ENCODE measurements at regions not wholly inside any gene's neighbourhood (a gene's known extent, or its start where the extent isn't known, plus 50 kb on each side); places are given as distances from the start of the nearest gene placed in this dataset.

DNA sequence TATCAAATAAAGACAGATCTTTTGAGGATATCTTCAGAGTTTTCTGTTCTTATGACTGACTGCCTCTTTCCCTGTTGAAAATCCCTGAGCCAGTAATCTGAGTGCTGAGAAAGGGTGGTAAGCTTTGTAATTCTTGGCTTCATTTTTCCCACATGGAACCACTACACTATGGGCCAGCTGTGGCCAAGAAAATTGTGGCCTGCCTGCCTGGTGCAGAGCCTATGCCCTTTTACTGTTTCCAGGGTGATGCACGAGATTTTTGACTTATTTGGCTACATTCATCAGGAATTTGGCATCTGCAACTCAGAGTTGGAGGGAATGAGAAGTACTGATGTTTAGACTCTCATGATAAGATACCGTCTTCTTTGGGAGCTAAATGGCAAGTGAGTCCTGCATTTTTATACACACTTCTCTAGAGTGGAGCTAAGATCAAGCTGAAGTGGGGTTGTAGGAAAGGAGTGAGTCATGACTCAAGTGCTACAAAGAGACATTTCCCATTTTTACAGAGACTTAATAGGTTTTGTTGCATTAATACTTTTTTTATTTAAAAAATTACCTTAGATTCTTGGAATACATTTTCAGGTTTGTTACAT, 328.2 kb upstream of the CDH7 start:
- Histone ChIP-seq H3K36me3 (ENCODE audit: control insufficient read depth, insufficient read depth, low read length) (no peaks in the 10 kb centered on the region), H3K9ac (ENCODE audit: insufficient read depth in 1 of 2, low read depth in 2 of 2, low read length in 2 of 2) (no peak overlapping the region), H3K4me3 (no peak overlapping the region), H4K20me1 (replicated peaks; ENCODE audit: control insufficient read depth, insufficient read depth, low read length) (no peaks in the 10 kb centered on the region), H3K4me1 (replicated peaks in 1 of 2; ENCODE audit: control insufficient read depth in 2 of 2, insufficient read depth in 2 of 2, low read length in 2 of 2) (no peaks in the 10 kb centered on the region), H3K79me2 (ENCODE audit: control insufficient read depth, insufficient read depth, low read length) (no peaks in the 10 kb centered on the region), H3K4me2 (ENCODE audit: insufficient read depth, low read length) (no peak overlapping the region), H3K27ac (ENCODE audit: extremely low read depth, low read depth, low read length) (no peak overlapping the region), H3K27me3 (ENCODE audit: control insufficient read depth in 2 of 2, insufficient read depth in 2 of 2, low read length in 2 of 2) (no peaks in the 10 kb centered on the region), H2AFZ (ENCODE audit: low read depth, low read length) (no peak overlapping the region), H3K9me1 (ENCODE audit: control insufficient read depth, insufficient read depth, low read length) (no peaks in the 10 kb centered on the region), H3K9me3 (replicated peaks; ENCODE audit: control insufficient read depth, insufficient read depth, low read depth, low read length) (no peaks in the 10 kb centered on the region)
- no peak for FAIRE-seq
- no peak for ATAC-seq
- no peak for DNase-seq (ENCODE audit: extremely low read depth in 1 of 4, low spot score in 3 of 4)
- TF ChIP-seq RUNX1 (IDR thresholded peaks at IDR 0.05; ENCODE audit: low read depth), result no peak
- in situ Hi-C loops (cut with MboI), result no loop called here
- CTCF ChIA-PET (ENCODE audit: low intra/inter-chr PET ratio), result no interaction called here
- BruUV-seq (replicated peaks), result no TSS peak
- POLR2A ChIA-PET, result no interaction called here
- WGBS (ENCODE audit: insufficient coverage, low coverage, missing lambda C conversion rate), result 0% methylated on average over 1 of the region's 2 CpGs
- intact Hi-C loops (cut with micrococcal nuclease), result no loop called here

DNA sequence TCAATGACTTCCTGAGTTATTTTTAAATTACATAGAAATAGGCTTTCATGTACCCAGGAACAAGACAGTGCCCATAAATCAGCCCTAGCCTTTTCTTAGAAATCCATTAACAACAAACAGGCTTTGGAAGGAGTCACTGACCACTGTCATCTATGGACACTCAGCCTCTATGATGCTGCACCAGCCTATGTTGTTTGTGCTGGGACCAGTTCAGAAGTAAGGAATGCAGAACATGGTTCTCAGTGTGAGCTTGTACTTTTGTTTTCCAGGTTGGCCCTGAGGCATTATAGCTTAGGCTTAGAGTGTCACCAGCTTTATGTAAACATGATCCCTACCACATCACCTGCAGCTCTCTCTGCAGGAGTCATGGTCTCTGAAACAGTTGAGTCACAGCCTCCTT, 335.7 kb upstream of the CDH7 start:
- ChIA-PET CTCF (ENCODE audit: low intra/inter-chr PET ratio) (no interaction called here), POLR2A (no interaction called here)
- H2AFZ ChIP-seq (ENCODE audit: low read depth, low read length), result no peak overlapping the region
- BruUV-seq (replicated peaks), result no TSS peak
- no peaks in the 10 kb centered on the region for H3K79me2 ChIP-seq (ENCODE audit: control insufficient read depth, insufficient read depth, low read length)
- no peaks in the 10 kb centered on the region for H3K36me3 ChIP-seq (ENCODE audit: control insufficient read depth, insufficient read depth, low read length)
- FAIRE-seq (no peak), ATAC-seq (no peak), DNase-seq (ENCODE audit: extremely low read depth in 1 of 4, low spot score in 3 of 4) (no peak)
- no peak overlapping the region for H3K4me2 ChIP-seq (ENCODE audit: insufficient read depth, low read length)
- H3K27me3 ChIP-seq (ENCODE audit: control insufficient read depth in 2 of 2, insufficient read depth in 2 of 2, low read length in 2 of 2), result no peaks in the 10 kb centered on the region
- H4K20me1 ChIP-seq (replicated peaks; ENCODE audit: control insufficient read depth, insufficient read depth, low read length), result no peaks in the 10 kb centered on the region
- no peak overlapping the region for H3K4me3 ChIP-seq
- in situ Hi-C loops (cut with MboI) (no loop called here), intact Hi-C loops (cut with micrococcal nuclease) (no loop called here)
- H3K4me1 ChIP-seq (replicated peaks in 1 of 2; ENCODE audit: control insufficient read depth in 2 of 2, insufficient read depth in 2 of 2, low read length in 2 of 2), result no peaks in the 10 kb centered on the region
- no peaks in the 10 kb centered on the region for H3K9me1 ChIP-seq (ENCODE audit: control insufficient read depth, insufficient read depth, low read length)
- no peak overlapping the region for H3K27ac ChIP-seq (ENCODE audit: extremely low read depth, low read depth, low read length)
- no peaks in the 10 kb centered on the region for H3K9me3 ChIP-seq (replicated peaks; ENCODE audit: control insufficient read depth, insufficient read depth, low read depth, low read length)
- H3K9ac ChIP-seq (ENCODE audit: insufficient read depth in 1 of 2, low read depth in 2 of 2, low read length in 2 of 2), result no peak overlapping the region
- no peak for TF ChIP-seq ZBED1 (IDR thresholded peaks at IDR 0.05)
- TF ChIP-seq, protein P1, sequence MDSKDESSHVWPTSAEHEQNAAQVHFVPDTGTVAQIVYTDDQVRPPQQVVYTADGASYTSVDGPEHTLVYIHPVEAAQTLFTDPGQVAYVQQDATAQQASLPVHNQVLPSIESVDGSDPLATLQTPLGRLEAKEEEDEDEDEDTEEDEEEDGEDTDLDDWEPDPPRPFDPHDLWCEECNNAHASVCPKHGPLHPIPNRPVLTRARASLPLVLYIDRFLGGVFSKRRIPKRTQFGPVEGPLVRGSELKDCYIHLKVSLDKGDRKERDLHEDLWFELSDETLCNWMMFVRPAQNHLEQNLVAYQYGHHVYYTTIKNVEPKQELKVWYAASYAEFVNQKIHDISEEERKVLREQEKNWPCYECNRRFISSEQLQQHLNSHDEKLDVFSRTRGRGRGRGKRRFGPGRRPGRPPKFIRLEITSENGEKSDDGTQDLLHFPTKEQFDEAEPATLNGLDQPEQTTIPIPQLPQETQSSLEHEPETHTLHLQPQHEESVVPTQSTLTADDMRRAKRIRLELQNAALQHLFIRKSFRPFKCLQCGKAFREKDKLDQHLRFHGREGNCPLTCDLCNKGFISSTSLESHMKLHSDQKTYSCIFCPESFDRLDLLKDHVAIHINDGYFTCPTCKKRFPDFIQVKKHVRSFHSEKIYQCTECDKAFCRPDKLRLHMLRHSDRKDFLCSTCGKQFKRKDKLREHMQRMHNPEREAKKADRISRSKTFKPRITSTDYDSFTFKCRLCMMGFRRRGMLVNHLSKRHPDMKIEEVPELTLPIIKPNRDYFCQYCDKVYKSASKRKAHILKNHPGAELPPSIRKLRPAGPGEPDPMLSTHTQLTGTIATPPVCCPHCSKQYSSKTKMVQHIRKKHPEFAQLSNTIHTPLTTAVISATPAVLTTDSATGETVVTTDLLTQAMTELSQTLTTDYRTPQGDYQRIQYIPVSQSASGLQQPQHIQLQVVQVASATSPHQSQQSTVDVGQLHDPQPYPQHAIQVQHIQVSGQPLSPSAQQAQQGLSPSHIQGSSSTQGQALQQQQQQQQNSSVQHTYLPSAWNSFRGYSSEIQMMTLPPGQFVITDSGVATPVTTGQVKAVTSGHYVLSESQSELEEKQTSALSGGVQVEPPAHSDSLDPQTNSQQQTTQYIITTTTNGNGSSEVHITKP (IDR thresholded peaks at IDR 0.05; ENCODE audit: partially characterized antibody), result no peak
- TF ChIP-seq, protein P2, sequence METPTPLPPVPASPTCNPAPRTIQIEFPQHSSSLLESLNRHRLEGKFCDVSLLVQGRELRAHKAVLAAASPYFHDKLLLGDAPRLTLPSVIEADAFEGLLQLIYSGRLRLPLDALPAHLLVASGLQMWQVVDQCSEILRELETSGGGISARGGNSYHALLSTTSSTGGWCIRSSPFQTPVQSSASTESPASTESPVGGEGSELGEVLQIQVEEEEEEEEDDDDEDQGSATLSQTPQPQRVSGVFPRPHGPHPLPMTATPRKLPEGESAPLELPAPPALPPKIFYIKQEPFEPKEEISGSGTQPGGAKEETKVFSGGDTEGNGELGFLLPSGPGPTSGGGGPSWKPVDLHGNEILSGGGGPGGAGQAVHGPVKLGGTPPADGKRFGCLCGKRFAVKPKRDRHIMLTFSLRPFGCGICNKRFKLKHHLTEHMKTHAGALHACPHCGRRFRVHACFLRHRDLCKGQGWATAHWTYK (CRISPR knock-in tag; IDR thresholded peaks at IDR 0.05), result no peak
- TF ChIP-seq SRSF1 (IDR thresholded peaks at IDR 0.05; ENCODE audit: low read depth, low read length), result no peak
- no peak for TF ChIP-seq ZNF780A (CRISPR knock-in tag; IDR thresholded peaks at IDR 0.05)
- TF ChIP-seq MCM7 (IDR thresholded peaks at IDR 0.05), result no peak
- TF ChIP-seq HNRNPUL1 (IDR thresholded peaks at IDR 0.05; ENCODE audit: low read length), result no peak
- TF ChIP-seq, protein P3, sequence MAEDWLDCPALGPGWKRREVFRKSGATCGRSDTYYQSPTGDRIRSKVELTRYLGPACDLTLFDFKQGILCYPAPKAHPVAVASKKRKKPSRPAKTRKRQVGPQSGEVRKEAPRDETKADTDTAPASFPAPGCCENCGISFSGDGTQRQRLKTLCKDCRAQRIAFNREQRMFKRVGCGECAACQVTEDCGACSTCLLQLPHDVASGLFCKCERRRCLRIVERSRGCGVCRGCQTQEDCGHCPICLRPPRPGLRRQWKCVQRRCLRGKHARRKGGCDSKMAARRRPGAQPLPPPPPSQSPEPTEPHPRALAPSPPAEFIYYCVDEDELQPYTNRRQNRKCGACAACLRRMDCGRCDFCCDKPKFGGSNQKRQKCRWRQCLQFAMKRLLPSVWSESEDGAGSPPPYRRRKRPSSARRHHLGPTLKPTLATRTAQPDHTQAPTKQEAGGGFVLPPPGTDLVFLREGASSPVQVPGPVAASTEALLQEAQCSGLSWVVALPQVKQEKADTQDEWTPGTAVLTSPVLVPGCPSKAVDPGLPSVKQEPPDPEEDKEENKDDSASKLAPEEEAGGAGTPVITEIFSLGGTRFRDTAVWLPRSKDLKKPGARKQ (CRISPR knock-in tag; IDR thresholded peaks at IDR 0.05), result no peak
- no peak for TF ChIP-seq POLR3G (IDR thresholded peaks at IDR 0.05; ENCODE audit: extremely low read depth, insufficient read length, insufficient replicate concordance)

All from K562 (cell line).